ENCODE measurements at regions not wholly inside any gene's neighbourhood (a gene's known extent, or its start where the extent isn't known, plus 50 kb on each side); places are given as distances from the start of the nearest gene placed in this dataset.

- H3K27me3 ChIP-seq (replicated peaks; ENCODE audit: insufficient read depth) = no peaks in the 10 kb centered on the region
- no peaks in the 10 kb centered on the region for H3K4me1 ChIP-seq (replicated peaks)
- TF ChIP-seq POLR2AphosphoS5 (IDR thresholded peaks at IDR 0.05) = no peak
- TF ChIP-seq CTCF (IDR thresholded peaks at IDR 0.05) = no peak
- no peak for TF ChIP-seq POLR2A (IDR thresholded peaks at IDR 0.05)
- DNase-seq (ENCODE audit: low spot score) = no peak
- no peaks in the 10 kb centered on the region for H3K9me3 ChIP-seq
- no peak overlapping the region for H3K4me3 ChIP-seq
- no peak overlapping the region for H3K27ac ChIP-seq
- H3K36me3 ChIP-seq = no peaks in the 10 kb centered on the region
- 53% methylated on average over 3 of the region's 3 CpGs for WGBS
- intact Hi-C loops (cut with DNase I) = no loop called here
These were observed 243.8 kb upstream of the BTG1 start for GRCh38 chr12:92389466-92389865.

GRCh38 chr12:92385296-92385695 lies 239.7 kb upstream of the BTG1 start:
- Histone ChIP-seq H3K4me3 (no peak overlapping the region), H3K27me3 (replicated peaks; ENCODE audit: insufficient read depth) (no peaks in the 10 kb centered on the region), H3K27ac (no peak overlapping the region), H3K9me3 (no peaks in the 10 kb centered on the region), H3K36me3 (no peaks in the 10 kb centered on the region), H3K4me1 (replicated peaks) (no peaks in the 10 kb centered on the region)
- intact Hi-C loops (cut with DNase I) = no loop called here
- no peak for DNase-seq (ENCODE audit: low spot score)
- TF ChIP-seq POLR2AphosphoS5 (IDR thresholded peaks at IDR 0.05) = no peak
- TF ChIP-seq CTCF (IDR thresholded peaks at IDR 0.05) = no peak
- no peak for TF ChIP-seq POLR2A (IDR thresholded peaks at IDR 0.05)
- 86% methylated on average over 2 of the region's 2 CpGs for WGBS

GRCh38 chr12:92384571-92384970 lies 238.9 kb upstream of the BTG1 start:
- Histone ChIP-seq H3K4me3 (no peak overlapping the region), H3K27me3 (replicated peaks; ENCODE audit: insufficient read depth) (no peaks in the 10 kb centered on the region), H3K27ac (no peak overlapping the region), H3K9me3 (no peaks in the 10 kb centered on the region), H3K4me1 (replicated peaks) (no peaks in the 10 kb centered on the region), H3K36me3 (no peaks in the 10 kb centered on the region)
- TF ChIP-seq CTCF (IDR thresholded peaks at IDR 0.05) (no peak), POLR2AphosphoS5 (IDR thresholded peaks at IDR 0.05) (no peak), POLR2A (IDR thresholded peaks at IDR 0.05) (no peak)
- DNase-seq (ENCODE audit: low spot score) = no peak
- intact Hi-C loops (cut with DNase I) = no loop called here
- WGBS = 78% methylated on average over 3 of the region's 3 CpGs

GRCh38 chr12:92382383-92382878 lies 236.8 kb upstream of the BTG1 start:
- Histone ChIP-seq H3K36me3 (no peaks in the 10 kb centered on the region), H3K27ac (no peak overlapping the region), H3K4me3 (no peak overlapping the region), H3K27me3 (replicated peaks; ENCODE audit: insufficient read depth) (no peaks in the 10 kb centered on the region), H3K9me3 (no peaks in the 10 kb centered on the region), H3K4me1 (replicated peaks) (no peaks in the 10 kb centered on the region)
- WGBS = 90% methylated on average over 3 of the region's 3 CpGs
- TF ChIP-seq POLR2A (IDR thresholded peaks at IDR 0.05) (no peak), POLR2AphosphoS5 (IDR thresholded peaks at IDR 0.05) (no peak), CTCF (IDR thresholded peaks at IDR 0.05) (no peak)
- no peak for DNase-seq (ENCODE audit: low spot score)
- intact Hi-C loops (cut with DNase I) = no loop called here

GRCh38 chr12:92381856-92382255 lies 236.2 kb upstream of the BTG1 start:
- H3K9me3 ChIP-seq = no peaks in the 10 kb centered on the region
- no peak for TF ChIP-seq POLR2AphosphoS5 (IDR thresholded peaks at IDR 0.05)
- H3K36me3 ChIP-seq = no peaks in the 10 kb centered on the region
- no peak for DNase-seq (ENCODE audit: low spot score)
- no peak overlapping the region for H3K4me3 ChIP-seq
- H3K27ac ChIP-seq = no peak overlapping the region
- no peaks in the 10 kb centered on the region for H3K27me3 ChIP-seq (replicated peaks; ENCODE audit: insufficient read depth)
- no peaks in the 10 kb centered on the region for H3K4me1 ChIP-seq (replicated peaks)
- intact Hi-C loops (cut with DNase I) = no loop called here
